CD4-positive, alpha-beta memory T cell (primary cell): ENCODE measurements at regions not wholly inside any gene's neighbourhood (a gene's known extent, or its start where the extent isn't known, plus 50 kb on each side); places are given as distances from the start of the nearest gene placed in this dataset.

Experiments used
- CTCF ChIA-PET: fragments of 350-600 bp; sonication (Branson Sonifier 250); formaldehyde crosslinking; loops from one replicate; lab custom pipeline; 2021; ENCODE audit warnings: inconsistent platforms; ENCODE audit not compliant: partially characterized antibody; lab: Charles Lee
- POLR2A ChIA-PET: fragments of 350-600 bp; sonication (Branson Sonifier 250); formaldehyde crosslinking; loops from one replicate; lab custom pipeline; 2021; ENCODE audit not compliant: partially characterized antibody; lab: Charles Lee
- DNase-seq, 5 donors: peaks; one replicate each; pipeline versions ENCODE4 v3.0.0 to v3.0.0-alpha.2; 2020 to 2022; ENCODE audit warnings: mixed read lengths in 1 of 5
- H3K27ac ChIP-seq: one replicate; pipeline ENCODE4 v1.7.0; 2013; ENCODE audit warnings: low read depth, low read length
- H3K27me3 ChIP-seq: 2 replicates; pipeline ENCODE4 v1.7.0; 2013; ENCODE audit warnings: mild to moderate bottlenecking, low read length, moderate library complexity; ENCODE audit not compliant: insufficient read depth
- H3K36me3 ChIP-seq: 2 replicates; pipeline ENCODE4 v1.7.0; 2013; ENCODE audit warnings: mild to moderate bottlenecking, low read length, moderate library complexity; ENCODE audit not compliant: insufficient read depth
- H3K4me1 ChIP-seq: 2 replicates; pipeline ENCODE4 v1.7.0; 2013; ENCODE audit warnings: mild to moderate bottlenecking, low read length, moderate library complexity; ENCODE audit not compliant: insufficient read depth
- H3K4me3 ChIP-seq, 2 donors: one replicate each; pipeline ENCODE4 v1.7.0; 2013; ENCODE audit warnings: low read length in 2 of 2, mild to moderate bottlenecking in 1 of 2
- H3K9me3 ChIP-seq, 2 donors: one replicate each; pipeline ENCODE4 v1.7.0; 2013; ENCODE audit warnings: low read length in 2 of 2, control low read depth in 1 of 2; ENCODE audit not compliant: control insufficient read depth in 1 of 2
- H3K27ac Mint-ChIP-seq, 7 donors: one replicate each; pipeline ENCODE4 v1.8.0; 2020 to 2021; ENCODE audit warnings: mixed read lengths in 7 of 7, mild to moderate bottlenecking in 6 of 7, inconsistent platforms in 3 of 7, moderate library complexity in 3 of 7
- H3K27me3 Mint-ChIP-seq, 2 donors: one replicate each; pipeline ENCODE4 v1.8.0; 2020 to 2021; ENCODE audit warnings: mixed read lengths in 2 of 2
- H3K36me3 Mint-ChIP-seq, 2 donors: one replicate each; pipeline ENCODE4 v1.8.0; 2020 to 2021; ENCODE audit warnings: mixed read lengths in 2 of 2, inconsistent platforms in 1 of 2, mild to moderate bottlenecking in 1 of 2
- H3K4me1 Mint-ChIP-seq, 4 donors: one replicate each; pipeline ENCODE4 v1.8.0; 2020 to 2021; ENCODE audit warnings: mixed read lengths in 4 of 4, mild to moderate bottlenecking in 1 of 4
- H3K4me3 Mint-ChIP-seq, 8 donors: one replicate each; pipeline ENCODE4 v1.8.0; 2020 to 2021; ENCODE audit warnings: mixed read lengths in 8 of 8, mild to moderate bottlenecking in 7 of 8, moderate library complexity in 6 of 8, inconsistent platforms in 3 of 8
- H3K9me3 Mint-ChIP-seq, 8 donors: one replicate each; pipeline ENCODE4 v1.8.0; 2020 to 2021; ENCODE audit warnings: mixed read lengths in 8 of 8, mild to moderate bottlenecking in 5 of 8, inconsistent platforms in 3 of 8, moderate library complexity in 1 of 8
- intact Hi-C: fragments of 100-400 bp; cut with micrococcal nuclease; formaldehyde crosslinking; loops from one replicate; pipeline ENCODE4 v1.15.1; 2023

GRCh38 chr10:112899391-112900065 is 50.5 kb upstream of the TCF7L2 start:
- no peak overlapping the region for H3K4me3 ChIP-seq
- H3K4me1 ChIP-seq, result no peaks in the 10 kb centered on the region
- H3K36me3 ChIP-seq, result no peaks in the 10 kb centered on the region
- ChIA-PET POLR2A (no interaction called here), CTCF (no interaction called here)
- H3K9me3 ChIP-seq, result no peaks in the 10 kb centered on the region
- peaks cover 1 to 5% of the 10 kb centered on the region in 2 donors for H3K27me3 Mint-ChIP-seq
- H3K4me1 Mint-ChIP-seq, result no peaks in the 10 kb centered on the region
- intact Hi-C loops, result no loop called here
- H3K27ac Mint-ChIP-seq, result no peak overlapping the region
- no peak overlapping the region for H3K27ac ChIP-seq
- no peak for DNase-seq
- H3K4me3 Mint-ChIP-seq, result no peak overlapping the region
- H3K27me3 ChIP-seq, result no peaks in the 10 kb centered on the region
- H3K36me3 Mint-ChIP-seq, result no peaks in the 10 kb centered on the region
- H3K9me3 Mint-ChIP-seq, result peaks cover 0 to 1% (median 0%) of the 10 kb centered on the region in 8 donors
